Upper lobe of left lung (tissue), 6 donors: ENCODE measurements at regions not wholly inside any gene's neighbourhood (a gene's known extent, or its start where the extent isn't known, plus 50 kb on each side); places are given as distances from the start of the nearest gene placed in this dataset.

Experiments
- ATAC-seq, 2 donors: fragments of 200-7000 bp; cut with Tn5 transposase; one replicate each; pipeline ENCODE4 v1.9.1; 2022; ENCODE audit warnings: mild to moderate bottlenecking in 2 of 2, moderate library complexity in 2 of 2; ENCODE audit not compliant: low FRiP score in 2 of 2
- DNase-seq, 2 donors: peaks; one replicate each; pipeline ENCODE4 v3.0.0-alpha.2; 2019 to 2020
- H3K27ac ChIP-seq, 4 donors: fragments of 200-600 bp; sonication (generic); one replicate each; pipeline ENCODE4 v1.5.1; 2016 to 2019
- H3K27me3 ChIP-seq, 4 donors: fragments of 200-600 bp; sonication (generic); one replicate each; pipeline ENCODE4 v1.5.1; 2017 to 2019
- H3K36me3 ChIP-seq, 4 donors: fragments of 200-600 bp; sonication (generic); one replicate each; pipeline ENCODE4 v1.5.1; 2016 to 2019
- H3K4me1 ChIP-seq, 4 donors: fragments of 200-600 bp; sonication (generic); one replicate each; pipeline ENCODE4 v1.5.1; 2018 to 2019
- H3K4me3 ChIP-seq, 4 donors: fragments of 200-600 bp; sonication (generic); one replicate each; pipeline ENCODE4 v1.5.1; 2017 to 2019; ENCODE audit warnings: mild to moderate bottlenecking in 2 of 4, moderate library complexity in 1 of 4
- H3K9me3 ChIP-seq, 4 donors: fragments of 200-600 bp; sonication (generic); one replicate each; pipeline ENCODE4 v1.5.1; 2018 to 2019
- EP300 ChIP-seq, 4 donors: sonication (generic); formaldehyde crosslinking; IDR thresholded peaks; one replicate each; pipeline ENCODE4 v1.5.1; 2017; ENCODE audit warnings: antibody characterized with exemption in 4 of 4, control low read depth in 2 of 4
- POLR2A ChIP-seq, 4 donors: fragments of 450-650 bp; IDR thresholded peaks; one replicate each; pipeline ENCODE4 v1.5.1; 2016 to 2017; ENCODE audit warnings: antibody characterized with exemption in 4 of 4, mild to moderate bottlenecking in 2 of 4
- POLR2AphosphoS5 ChIP-seq, 2 donors: sonication (generic); formaldehyde crosslinking; IDR thresholded peaks; one replicate each; pipeline ENCODE4 v1.5.1; 2017; ENCODE audit warnings: antibody characterized with exemption in 2 of 2
- WGBS, 2 donors: methylation state at CpG; one replicate each; pipeline ENCODE4 v1.1.5; 2017 to 2018; 5-methylcytosine and 5-hydroxymethylcytosine counted together
- TF ChIP-seq, protein P1 (sequence below), 6 experiments: fragments of 450-650 bp in 4 of 6; fragments of 200-600 bp in 2 of 6; sonication (generic) in 2 of 6; IDR thresholded peaks; one replicate each; pipeline ENCODE4 v1.5.1; 2016 to 2019; ENCODE audit warnings: antibody characterized with exemption in 6 of 6
- donor health status: DM: no; HTN: no; CAD: no; lungs with moderate emphysema.
- donor health status: DM: no; HTN: yes; CAD: no; lungs with severe emphysema.

DNA sequence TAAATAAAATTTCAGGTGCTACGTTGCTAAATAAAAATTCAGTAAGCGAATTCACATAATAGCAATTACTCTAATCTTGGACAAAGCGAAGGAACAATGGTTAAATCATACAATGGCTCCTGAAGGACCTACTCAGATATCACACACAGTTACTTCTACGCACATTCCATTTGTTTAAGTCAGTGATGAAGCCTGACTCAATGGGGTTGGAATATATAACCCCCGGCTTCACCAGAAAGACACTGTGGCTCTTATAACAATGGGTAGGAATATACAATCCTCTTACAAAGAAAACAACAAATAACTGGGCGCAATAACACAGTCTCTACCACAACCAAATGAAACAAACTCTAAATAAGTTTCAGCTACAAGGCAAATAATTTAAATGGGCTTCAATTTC is 349.5 kb downstream of the IRS1 start:
- Histone ChIP-seq H3K9me3 (no peaks in the 10 kb centered on the region), H3K36me3 (no peaks in the 10 kb centered on the region), H3K27me3 (no peaks in the 10 kb centered on the region), H3K4me1 (no peaks in the 10 kb centered on the region), H3K4me3 (no peak overlapping the region), H3K27ac (no peak overlapping the region)
- ATAC-seq (no peak), DNase-seq (no peak)
- WGBS, 2 donors = 88 to 95% methylated on average over 6 of the region's 6 CpGs
- TF ChIP-seq, protein P1, sequence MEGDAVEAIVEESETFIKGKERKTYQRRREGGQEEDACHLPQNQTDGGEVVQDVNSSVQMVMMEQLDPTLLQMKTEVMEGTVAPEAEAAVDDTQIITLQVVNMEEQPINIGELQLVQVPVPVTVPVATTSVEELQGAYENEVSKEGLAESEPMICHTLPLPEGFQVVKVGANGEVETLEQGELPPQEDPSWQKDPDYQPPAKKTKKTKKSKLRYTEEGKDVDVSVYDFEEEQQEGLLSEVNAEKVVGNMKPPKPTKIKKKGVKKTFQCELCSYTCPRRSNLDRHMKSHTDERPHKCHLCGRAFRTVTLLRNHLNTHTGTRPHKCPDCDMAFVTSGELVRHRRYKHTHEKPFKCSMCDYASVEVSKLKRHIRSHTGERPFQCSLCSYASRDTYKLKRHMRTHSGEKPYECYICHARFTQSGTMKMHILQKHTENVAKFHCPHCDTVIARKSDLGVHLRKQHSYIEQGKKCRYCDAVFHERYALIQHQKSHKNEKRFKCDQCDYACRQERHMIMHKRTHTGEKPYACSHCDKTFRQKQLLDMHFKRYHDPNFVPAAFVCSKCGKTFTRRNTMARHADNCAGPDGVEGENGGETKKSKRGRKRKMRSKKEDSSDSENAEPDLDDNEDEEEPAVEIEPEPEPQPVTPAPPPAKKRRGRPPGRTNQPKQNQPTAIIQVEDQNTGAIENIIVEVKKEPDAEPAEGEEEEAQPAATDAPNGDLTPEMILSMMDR (IDR thresholded peaks at IDR 0.05) = no peak
- no peak for TF ChIP-seq POLR2AphosphoS5 (IDR thresholded peaks at IDR 0.05)
- no peak for TF ChIP-seq POLR2A (IDR thresholded peaks at IDR 0.05)
- no peak for TF ChIP-seq EP300 (IDR thresholded peaks at IDR 0.05)

GRCh38 chr2:226447338-226448300 is 352.0 kb downstream of the IRS1 start:
- Histone ChIP-seq H3K27ac (no peak overlapping the region), H3K36me3 (no peaks in the 10 kb centered on the region), H3K4me1 (no peaks in the 10 kb centered on the region), H3K9me3 (no peaks in the 10 kb centered on the region), H3K4me3 (no peak overlapping the region), H3K27me3 (no peaks in the 10 kb centered on the region)
- no peak for DNase-seq
- ATAC-seq = no peak
- TF ChIP-seq, protein P1 (IDR thresholded peaks at IDR 0.05) = no peak
- TF ChIP-seq EP300 (IDR thresholded peaks at IDR 0.05) = no peak
- no peak for TF ChIP-seq POLR2A (IDR thresholded peaks at IDR 0.05)
- TF ChIP-seq POLR2AphosphoS5 (IDR thresholded peaks at IDR 0.05) = no peak
- 81 to 87% methylated on average over 5 of the region's 5 CpGs for WGBS, 2 donors

GRCh38 chr2:226446406-226447001 is 353.1 kb downstream of the IRS1 start:
- TF ChIP-seq, protein P1 (IDR thresholded peaks at IDR 0.05) = no peak
- TF ChIP-seq POLR2AphosphoS5 (IDR thresholded peaks at IDR 0.05) (no peak), EP300 (IDR thresholded peaks at IDR 0.05) (no peak)
- 55 to 60% methylated on average over 3 of the region's 3 CpGs for WGBS, 2 donors
- H3K4me3 ChIP-seq = no peak overlapping the region
- no peaks in the 10 kb centered on the region for H3K4me1 ChIP-seq
- H3K36me3 ChIP-seq = no peaks in the 10 kb centered on the region
- no peak overlapping the region for H3K27ac ChIP-seq
- H3K9me3 ChIP-seq = no peaks in the 10 kb centered on the region
- DNase-seq (no peak), ATAC-seq (no peak)
- H3K27me3 ChIP-seq = no peaks in the 10 kb centered on the region

GRCh38 chr2:226445216-226445861 is 354.3 kb downstream of the IRS1 start:
- Histone ChIP-seq H3K27me3 (no peaks in the 10 kb centered on the region), H3K9me3 (no peaks in the 10 kb centered on the region), H3K4me3 (no peak overlapping the region), H3K36me3 (no peaks in the 10 kb centered on the region), H3K27ac (no peak overlapping the region), H3K4me1 (no peaks in the 10 kb centered on the region)
- WGBS, 2 donors = 85 to 93% methylated on average over 5 of the region's 5 CpGs
- ATAC-seq (no peak), DNase-seq (no peak)
- TF ChIP-seq POLR2A (IDR thresholded peaks at IDR 0.05) = no peak
- TF ChIP-seq, protein P1 (IDR thresholded peaks at IDR 0.05) = no peak
- no peak for TF ChIP-seq EP300 (IDR thresholded peaks at IDR 0.05)
- no peak for TF ChIP-seq POLR2AphosphoS5 (IDR thresholded peaks at IDR 0.05)
